ENCODE measurements at regions not wholly inside any gene's neighbourhood (a gene's known extent, or its start where the extent isn't known, plus 50 kb on each side); places are given as distances from the start of the nearest gene placed in this dataset.
A peak's percentile ranks its signal among the peaks of the same experiment; 100 is the strongest.

GRCh38 chr1:186572509-186572908 is 107.7 kb downstream of the PTGS2 start:
- no peak for TF ChIP-seq EZH2phosphoT487 (IDR thresholded peaks at IDR 0.05; ENCODE audit: borderline replicate concordance, low read length)
- TF ChIP-seq CTCF (conservative IDR thresholded peaks at IDR 0.05; ENCODE audit: low read depth, low read length), result no peak
- no peak for TF ChIP-seq EZH2 (IDR thresholded peaks at IDR 0.05; ENCODE audit: low read length, unreplicated experiment)
- Histone ChIP-seq H3F3A (ENCODE audit: low read length, unreplicated experiment) (no peaks in the 10 kb centered on the region), H3K4me3 (ENCODE audit: low read length) (no peak overlapping the region), H3K27ac (ENCODE audit: low read length) (no peak overlapping the region), H3K4me1 (ENCODE audit: insufficient read depth, low read length) (peaks cover 25% of the 10 kb centered on the region), H4K20me1 (ENCODE audit: low read length) (no peaks in the 10 kb centered on the region), H3K27me3 (ENCODE audit: low read length) (no peaks in the 10 kb centered on the region), H3K9ac (ENCODE audit: low read length) (no peak overlapping the region), H3K9me2 (replicated peaks; ENCODE audit: low read length) (no peaks in the 10 kb centered on the region), H3K36me3 (ENCODE audit: low read depth, low read length) (no peaks in the 10 kb centered on the region), H2AFZ (ENCODE audit: low read length) (no peak overlapping the region), H3K4me2 (ENCODE audit: low read length) (no peak overlapping the region), H3K9me3 (ENCODE audit: low read length) (no peaks in the 10 kb centered on the region), H3K79me2 (ENCODE audit: low read length) (no peaks in the 10 kb centered on the region)
- ChIA-PET CTCF (no interaction called here), POLR2A (ENCODE audit: unreplicated experiment) (no interaction called here)
- ATAC-seq, result no peak
- DNase-seq, result no peak
- intact Hi-C loops (cut with micrococcal nuclease), result no loop called here
- BruUV-seq (replicated peaks), result no TSS peak

GRCh38 chr1:186571771-186572170 is 108.5 kb downstream of the PTGS2 start:
- H2AFZ ChIP-seq (ENCODE audit: low read length), result no peak overlapping the region
- TF ChIP-seq CTCF (conservative IDR thresholded peaks at IDR 0.05; ENCODE audit: low read depth, low read length) (no peak), EZH2 (IDR thresholded peaks at IDR 0.05; ENCODE audit: low read length, unreplicated experiment) (no peak), EZH2phosphoT487 (IDR thresholded peaks at IDR 0.05; ENCODE audit: borderline replicate concordance, low read length) (no peak)
- H3K9ac ChIP-seq (ENCODE audit: low read length), result no peak overlapping the region
- H3K79me2 ChIP-seq (ENCODE audit: low read length), result no peaks in the 10 kb centered on the region
- ChIA-PET POLR2A (ENCODE audit: unreplicated experiment) (no interaction called here), CTCF (no interaction called here)
- intact Hi-C loops (cut with micrococcal nuclease), result no loop called here
- no peak overlapping the region for H3K4me2 ChIP-seq (ENCODE audit: low read length)
- no peak overlapping the region for H3K4me3 ChIP-seq (ENCODE audit: low read length)
- DNase-seq (no peak), ATAC-seq (no peak)
- no TSS peak for BruUV-seq (replicated peaks)
- no peaks in the 10 kb centered on the region for H3K27me3 ChIP-seq (ENCODE audit: low read length)
- no peaks in the 10 kb centered on the region for H3K9me3 ChIP-seq (ENCODE audit: low read length)
- H3K27ac ChIP-seq (ENCODE audit: low read length), result no peak overlapping the region
- no peaks in the 10 kb centered on the region for H3F3A ChIP-seq (ENCODE audit: low read length, unreplicated experiment)
- no peaks in the 10 kb centered on the region for H3K36me3 ChIP-seq (ENCODE audit: low read depth, low read length)
- no peaks in the 10 kb centered on the region for H4K20me1 ChIP-seq (ENCODE audit: low read length)
- no peaks in the 10 kb centered on the region for H3K9me2 ChIP-seq (replicated peaks; ENCODE audit: low read length)
- H3K4me1 ChIP-seq (ENCODE audit: insufficient read depth, low read length), result peaks cover 22% of the 10 kb centered on the region

GRCh38 chr1:186569856-186570255 is 108.9 kb upstream of the PDC start:
- Histone ChIP-seq H4K20me1 (ENCODE audit: low read length) (no peaks in the 10 kb centered on the region), H3K9ac (ENCODE audit: low read length) (no peak overlapping the region), H2AFZ (ENCODE audit: low read length) (no peak overlapping the region), H3K79me2 (ENCODE audit: low read length) (no peaks in the 10 kb centered on the region), H3K27ac (ENCODE audit: low read length) (peak overlapping the region; percentile 28), H3K9me3 (ENCODE audit: low read length) (no peaks in the 10 kb centered on the region), H3K4me3 (ENCODE audit: low read length) (no peak overlapping the region), H3K27me3 (ENCODE audit: low read length) (no peaks in the 10 kb centered on the region), H3F3A (ENCODE audit: low read length, unreplicated experiment) (no peaks in the 10 kb centered on the region), H3K4me1 (ENCODE audit: insufficient read depth, low read length) (peaks cover 30% of the 10 kb centered on the region), H3K9me2 (replicated peaks; ENCODE audit: low read length) (no peaks in the 10 kb centered on the region), H3K36me3 (ENCODE audit: low read depth, low read length) (no peaks in the 10 kb centered on the region), H3K4me2 (ENCODE audit: low read length) (no peak overlapping the region)
- ATAC-seq (no peak), DNase-seq (no peak)
- intact Hi-C loops (cut with micrococcal nuclease), result no loop called here
- POLR2A ChIA-PET (ENCODE audit: unreplicated experiment), result no interaction called here
- CTCF ChIA-PET, result no interaction called here
- no TSS peak for BruUV-seq (replicated peaks)
- TF ChIP-seq EZH2 (IDR thresholded peaks at IDR 0.05; ENCODE audit: low read length, unreplicated experiment) (no peak), CTCF (conservative IDR thresholded peaks at IDR 0.05; ENCODE audit: low read depth, low read length) (no peak), EZH2phosphoT487 (IDR thresholded peaks at IDR 0.05; ENCODE audit: borderline replicate concordance, low read length) (no peak)

All from PC-3 (cell line).